Osteoblast (primary cell): ENCODE measurements at regions not wholly inside any gene's neighbourhood (a gene's known extent, or its start where the extent isn't known, plus 50 kb on each side); places are given as distances from the start of the nearest gene placed in this dataset.

Source experiments
- DNase-seq: peaks from one replicate; pipeline ENCODE4 v3.0.0; 2011; ENCODE audit warnings: low spot score, mixed read lengths; ENCODE audit not compliant: insufficient read length; ENCODE audit errors: missing footprints
- H2AFZ ChIP-seq: 2 replicates; pipeline ENCODE4 v1.6.0; 2011; ENCODE audit warnings: mild to moderate bottlenecking, low read length
- H3K27ac ChIP-seq: 2 replicates; pipeline ENCODE4 v1.5.1; 2011; ENCODE audit warnings: mild to moderate bottlenecking, low read depth, low read length, moderate library complexity
- H3K27me3 ChIP-seq: 2 replicates; pipeline ENCODE4 v1.6.0; 2012; ENCODE audit warnings: mild to moderate bottlenecking, control low read depth, inconsistent platforms, low read length, moderate library complexity; ENCODE audit not compliant: insufficient read depth
- H3K36me3 ChIP-seq: 2 replicates; pipeline ENCODE4 v1.5.1; 2011; ENCODE audit warnings: mild to moderate bottlenecking, low read length, control low read depth, moderate library complexity; ENCODE audit not compliant: insufficient read depth
- H3K4me1 ChIP-seq: 2 replicates; pipeline ENCODE4 v1.5.1; 2011; ENCODE audit warnings: mild to moderate bottlenecking, low read length, control low read depth, moderate library complexity; ENCODE audit not compliant: insufficient read depth
- H3K4me2 ChIP-seq: 2 replicates; pipeline ENCODE4 v1.6.0; 2011; ENCODE audit warnings: mild to moderate bottlenecking, low read length; ENCODE audit not compliant: insufficient read depth
- H3K4me3 ChIP-seq: fragments of 200-600 bp; sonication (generic); 3 replicates; pipeline ENCODE4 v1.5.1; 2012; ENCODE audit warnings: mild to moderate bottlenecking, low read length, inconsistent platforms; ENCODE audit not compliant: insufficient read depth
- H3K79me2 ChIP-seq: 2 replicates; pipeline ENCODE4 v1.6.0; 2012; ENCODE audit warnings: mild to moderate bottlenecking, low read length, control low read depth, inconsistent platforms; ENCODE audit not compliant: insufficient read depth
- H3K9me3 ChIP-seq: 2 replicates; pipeline ENCODE4 v1.5.1; 2011; ENCODE audit warnings: low read depth, low read length, control low read depth
- H4K20me1 ChIP-seq: 2 replicates; pipeline ENCODE4 v1.6.0; 2012; ENCODE audit warnings: mild to moderate bottlenecking, low read length, control low read depth; ENCODE audit not compliant: insufficient read depth
- TF ChIP-seq, protein P1 (sequence below): IDR thresholded peaks from 2 replicates; pipeline ENCODE4 v1.5.1; 2011; ENCODE audit warnings: mild to moderate bottlenecking, low read depth, low read length, moderate library complexity; ENCODE audit errors: extremely low read depth

DNA sequence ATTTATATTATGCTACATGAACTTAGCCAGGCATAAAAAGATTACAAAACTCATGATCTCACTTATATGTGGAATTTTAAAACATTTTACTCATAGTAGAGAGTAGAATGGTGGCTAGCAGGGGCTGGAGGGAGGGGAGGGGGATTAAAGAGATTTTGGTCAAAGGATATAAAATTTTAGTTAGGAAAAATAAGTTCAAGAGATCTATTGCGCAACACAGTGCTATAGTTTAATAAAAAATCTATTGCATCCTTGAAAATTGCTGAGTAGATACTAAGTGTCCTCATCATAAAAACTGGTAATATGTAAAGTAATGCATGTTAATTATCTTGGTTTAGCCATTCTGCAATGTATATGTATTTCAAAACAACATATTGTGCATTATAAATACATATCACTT, 635.6 kb upstream of the NEGR1 start:
- no peaks in the 10 kb centered on the region for H3K27me3 ChIP-seq
- H3K27ac ChIP-seq: no peak overlapping the region
- no peaks in the 10 kb centered on the region for H3K36me3 ChIP-seq
- no peaks in the 10 kb centered on the region for H3K4me1 ChIP-seq
- H3K4me2 ChIP-seq: no peak overlapping the region
- H3K79me2 ChIP-seq: no peaks in the 10 kb centered on the region
- H2AFZ ChIP-seq: no peak overlapping the region
- H4K20me1 ChIP-seq: no peaks in the 10 kb centered on the region
- no peaks in the 10 kb centered on the region for H3K9me3 ChIP-seq
- DNase-seq: no peak
- no peak overlapping the region for H3K4me3 ChIP-seq
- TF ChIP-seq, protein P1, sequence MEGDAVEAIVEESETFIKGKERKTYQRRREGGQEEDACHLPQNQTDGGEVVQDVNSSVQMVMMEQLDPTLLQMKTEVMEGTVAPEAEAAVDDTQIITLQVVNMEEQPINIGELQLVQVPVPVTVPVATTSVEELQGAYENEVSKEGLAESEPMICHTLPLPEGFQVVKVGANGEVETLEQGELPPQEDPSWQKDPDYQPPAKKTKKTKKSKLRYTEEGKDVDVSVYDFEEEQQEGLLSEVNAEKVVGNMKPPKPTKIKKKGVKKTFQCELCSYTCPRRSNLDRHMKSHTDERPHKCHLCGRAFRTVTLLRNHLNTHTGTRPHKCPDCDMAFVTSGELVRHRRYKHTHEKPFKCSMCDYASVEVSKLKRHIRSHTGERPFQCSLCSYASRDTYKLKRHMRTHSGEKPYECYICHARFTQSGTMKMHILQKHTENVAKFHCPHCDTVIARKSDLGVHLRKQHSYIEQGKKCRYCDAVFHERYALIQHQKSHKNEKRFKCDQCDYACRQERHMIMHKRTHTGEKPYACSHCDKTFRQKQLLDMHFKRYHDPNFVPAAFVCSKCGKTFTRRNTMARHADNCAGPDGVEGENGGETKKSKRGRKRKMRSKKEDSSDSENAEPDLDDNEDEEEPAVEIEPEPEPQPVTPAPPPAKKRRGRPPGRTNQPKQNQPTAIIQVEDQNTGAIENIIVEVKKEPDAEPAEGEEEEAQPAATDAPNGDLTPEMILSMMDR: no peak

GRCh38 chr1:72915581-72915980, 633.2 kb upstream of the NEGR1 start:
- no peak overlapping the region for H2AFZ ChIP-seq
- no peak for DNase-seq
- no peak overlapping the region for H3K4me2 ChIP-seq
- H3K27ac ChIP-seq: no peak overlapping the region
- TF ChIP-seq, protein P1: no peak
- H3K9me3 ChIP-seq: no peaks in the 10 kb centered on the region
- H3K4me3 ChIP-seq: no peak overlapping the region
- no peaks in the 10 kb centered on the region for H3K79me2 ChIP-seq
- H3K36me3 ChIP-seq: no peaks in the 10 kb centered on the region
- H3K27me3 ChIP-seq: no peaks in the 10 kb centered on the region
- H3K4me1 ChIP-seq: no peaks in the 10 kb centered on the region
- no peaks in the 10 kb centered on the region for H4K20me1 ChIP-seq

- no peaks in the 10 kb centered on the region for H3K27me3 ChIP-seq
- H4K20me1 ChIP-seq: no peaks in the 10 kb centered on the region
- no peak overlapping the region for H3K4me2 ChIP-seq
- H3K36me3 ChIP-seq: no peaks in the 10 kb centered on the region
- TF ChIP-seq, protein P1: no peak
- H3K4me1 ChIP-seq: no peaks in the 10 kb centered on the region
- no peaks in the 10 kb centered on the region for H3K9me3 ChIP-seq
- no peak overlapping the region for H3K27ac ChIP-seq
- no peaks in the 10 kb centered on the region for H3K79me2 ChIP-seq
- no peak overlapping the region for H3K4me3 ChIP-seq
- no peak for DNase-seq
- H2AFZ ChIP-seq: no peak overlapping the region
These were observed 629.3 kb upstream of the NEGR1 start for GRCh38 chr1:72911656-72912055.

- TF ChIP-seq, protein P1: no peak
- no peak for DNase-seq
- no peak overlapping the region for H3K4me2 ChIP-seq
- H2AFZ ChIP-seq: no peak overlapping the region
- H3K4me3 ChIP-seq: no peak overlapping the region
- no peaks in the 10 kb centered on the region for H3K27me3 ChIP-seq
- no peaks in the 10 kb centered on the region for H4K20me1 ChIP-seq
- no peaks in the 10 kb centered on the region for H3K9me3 ChIP-seq
- no peaks in the 10 kb centered on the region for H3K4me1 ChIP-seq
- H3K36me3 ChIP-seq: no peaks in the 10 kb centered on the region
- H3K79me2 ChIP-seq: no peaks in the 10 kb centered on the region
- H3K27ac ChIP-seq: no peak overlapping the region
These were observed 613.9 kb upstream of the NEGR1 start for GRCh38 chr1:72896256-72896655.
